WTC11 (cell line): ENCODE measurements at regions not wholly inside any gene's neighbourhood (a gene's known extent, or its start where the extent isn't known, plus 50 kb on each side); places are given as distances from the start of the nearest gene placed in this dataset.

Source experiments
- CTCF ChIP-seq: fragments of 200-600 bp; IDR thresholded peaks from 2 replicates; pipeline ENCODE4 v1.8.0; 2022; ENCODE audit warnings: antibody characterized with exemption
- RELA ChIP-seq: sonication (generic); formaldehyde crosslinking; IDR thresholded peaks from 2 replicates; pipeline ENCODE4 v1.8.1; 2022; ENCODE audit warnings: missing genetic modification reagents, mild to moderate bottlenecking, borderline replicate concordance

- no peak for TF ChIP-seq CTCF
- no peak for TF ChIP-seq RELA (CRISPR knock-in tag)
Observed at GRCh38 chr1:218200979-218201378, 84.1 kb upstream of the RRP15 start.
